ENCODE measurements at regions not wholly inside any gene's neighbourhood (a gene's known extent, or its start where the extent isn't known, plus 50 kb on each side); places are given as distances from the start of the nearest gene placed in this dataset.

DNA sequence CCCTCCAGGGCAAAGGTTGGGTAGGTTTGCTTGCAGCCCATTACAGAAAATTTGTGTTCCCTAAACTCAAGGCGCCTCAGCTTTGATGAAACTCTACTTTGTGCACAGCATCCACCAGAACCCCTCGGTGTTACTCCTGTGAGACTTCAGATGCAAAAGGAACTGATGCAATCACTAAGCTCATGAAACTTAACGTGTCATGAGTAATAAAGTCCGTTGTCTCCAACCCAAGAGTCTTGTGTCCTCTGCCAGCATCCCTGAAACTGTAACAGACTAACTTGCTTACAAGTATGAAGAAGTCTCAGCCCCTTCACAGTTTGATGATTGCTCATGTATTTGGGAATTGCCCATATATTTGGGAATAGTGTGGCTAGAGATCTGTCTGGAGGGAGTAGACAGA is 74.8 kb upstream of the MARCHF10 start (continued):
- TF ChIP-seq SAFB2 (CRISPR knock-in tag; IDR thresholded peaks at IDR 0.05; ENCODE audit: borderline replicate concordance, low read depth): no peak
- TF ChIP-seq, protein P1, sequence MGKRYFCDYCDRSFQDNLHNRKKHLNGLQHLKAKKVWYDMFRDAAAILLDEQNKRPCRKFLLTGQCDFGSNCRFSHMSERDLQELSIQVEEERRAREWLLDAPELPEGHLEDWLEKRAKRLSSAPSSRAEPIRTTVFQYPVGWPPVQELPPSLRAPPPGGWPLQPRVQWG (CRISPR knock-in tag; IDR thresholded peaks at IDR 0.05; ENCODE audit: borderline replicate concordance, low read depth): no peak
- no peak for TF ChIP-seq ZNF616 (CRISPR knock-in tag; IDR thresholded peaks at IDR 0.05; ENCODE audit: low read depth)
- TF ChIP-seq SRSF9 (IDR thresholded peaks at IDR 0.05; ENCODE audit: borderline replicate concordance, insufficient read depth, low read depth, low read length, poor library complexity, severe bottlenecking): no peak
- TF ChIP-seq SNAPC2 (CRISPR knock-in tag; IDR thresholded peaks at IDR 0.05): no peak
- no peak for TF ChIP-seq KDM6A (CRISPR knock-in tag; IDR thresholded peaks at IDR 0.05; ENCODE audit: low read depth)
- TF ChIP-seq HMG20B (CRISPR knock-in tag; conservative IDR thresholded peaks at IDR 0.05): no peak
- no peak for TF ChIP-seq AKAP8 (CRISPR knock-in tag; IDR thresholded peaks at IDR 0.05)
- no peak for TF ChIP-seq KAT2B (IDR thresholded peaks at IDR 0.05; ENCODE audit: borderline replicate concordance, low read depth, low read length)
- TF ChIP-seq ZNF343 (CRISPR knock-in tag; IDR thresholded peaks at IDR 0.05): no peak
- TF ChIP-seq MAFF (IDR thresholded peaks at IDR 0.05; ENCODE audit: low read depth, low read length): no peak
- TF ChIP-seq ZNF484 (CRISPR knock-in tag; IDR thresholded peaks at IDR 0.05; ENCODE audit: borderline replicate concordance, low read depth): no peak
- TF ChIP-seq ZNF496 (CRISPR knock-in tag; IDR thresholded peaks at IDR 0.05; ENCODE audit: insufficient replicate concordance): no peak

DNA sequence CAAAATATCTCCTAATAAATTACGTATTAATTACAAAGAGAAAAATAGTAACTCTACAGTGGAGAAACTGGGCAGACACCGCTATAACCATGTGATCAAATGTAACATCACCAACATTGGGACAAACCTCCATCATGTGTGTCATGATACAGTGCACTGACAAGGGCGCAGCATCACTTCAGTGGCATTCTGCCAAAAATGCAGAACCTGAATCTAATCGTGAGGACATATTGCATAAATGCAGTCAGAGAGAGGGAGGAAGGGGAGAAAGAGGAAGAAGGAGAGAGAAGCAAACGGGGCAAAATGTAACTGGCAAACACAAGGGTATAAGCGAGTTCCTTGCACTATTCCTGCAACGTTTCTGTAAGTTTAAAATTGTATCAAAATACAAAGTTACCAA is 74.2 kb upstream of the MARCHF10 start:
- H2AFZ ChIP-seq (ENCODE audit: low read length): no peak overlapping the region
- DNase-seq (ENCODE audit: low spot score) (no peak), FAIRE-seq (no peak), ATAC-seq (no peak)
- no peak overlapping the region for H3K4me3 ChIP-seq (replicated peaks in 1 of 3; ENCODE audit: insufficient read depth in 1 of 3, low read depth in 2 of 3, low read length in 3 of 3)
- no peaks in the 10 kb centered on the region; a peak in 1 of 5 replicates for H3K27me3 ChIP-seq (ENCODE audit: control insufficient read depth in 1 of 2, insufficient read depth in 2 of 2, low read length in 2 of 2)
- BruUV-seq (replicated peaks): no TSS peak
- no peak overlapping the region for H3K27ac ChIP-seq (ENCODE audit: extremely low read length, insufficient read depth, low read length)
- H3K79me2 ChIP-seq (ENCODE audit: insufficient read depth, low read length): no peaks in the 10 kb centered on the region
- no peaks in the 10 kb centered on the region for H4K20me1 ChIP-seq (ENCODE audit: insufficient read depth, low read length)
- no peak overlapping the region for H3K4me2 ChIP-seq (ENCODE audit: low read depth, low read length)
- H3K9me3 ChIP-seq (ENCODE audit: low read length): no peaks in the 10 kb centered on the region
- intact Hi-C loops (cut with micrococcal nuclease; ENCODE audit: unreplicated experiment): no loop called here
- POLR2A ChIA-PET: no interaction called here
- in situ Hi-C loops (cut with HindIII; ENCODE audit: extremely low pct_ligation_motif_present, low pct_unique_long_range_greater_than_20kb): no loop called here
- H3K9ac ChIP-seq (ENCODE audit: insufficient read depth, low read depth, low read length): no peak overlapping the region
- 2% methylated on average over 7 of the region's 7 CpGs for WGBS (ENCODE audit: low lambda C conversion rate)
- CTCF ChIA-PET (ENCODE audit: low intra/inter-chr PET ratio, low total read pairs): no interaction called here
- H3K36me3 ChIP-seq (replicated peaks in 1 of 2; ENCODE audit: control insufficient read depth in 1 of 2, insufficient read depth in 2 of 2, low read length in 2 of 2): no peaks in the 10 kb centered on the region
- H3K4me1 ChIP-seq (ENCODE audit: insufficient read depth, low read length): no peaks in the 10 kb centered on the region
- TF ChIP-seq LCORL (IDR thresholded peaks at IDR 0.05): peak; percentile 44; the same call in 1 of the 2 replicates
- TF ChIP-seq LCORL (CRISPR knock-in tag; IDR thresholded peaks at IDR 0.05): no peak
- no peak for TF ChIP-seq ZBTB1 (CRISPR knock-in tag; IDR thresholded peaks at IDR 0.05; ENCODE audit: borderline replicate concordance)
- TF ChIP-seq, protein P2, sequence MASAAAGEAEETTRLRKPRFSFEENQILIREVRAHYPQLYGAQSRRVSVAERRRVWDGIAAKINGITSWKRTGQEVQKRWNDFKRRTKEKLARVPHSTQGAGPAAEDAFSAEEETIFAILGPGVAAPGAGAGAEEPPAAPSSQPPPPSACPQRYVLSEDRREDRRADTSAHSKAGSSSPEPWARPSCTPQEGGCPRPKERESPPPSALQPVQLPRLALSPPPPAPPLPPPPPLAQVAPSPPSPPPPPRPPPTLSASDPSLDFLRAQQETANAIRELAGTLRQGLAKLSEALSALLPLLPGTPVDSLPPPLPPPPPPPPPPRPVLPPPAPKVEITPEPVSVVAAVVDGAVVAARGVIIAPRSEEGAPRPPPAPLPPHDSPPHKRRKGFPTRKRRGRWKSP (CRISPR knock-in tag; IDR thresholded peaks at IDR 0.05): no peak
- no peak for TF ChIP-seq BRD4 (CRISPR knock-in tag; IDR thresholded peaks at IDR 0.05)
- TF ChIP-seq, protein P3, sequence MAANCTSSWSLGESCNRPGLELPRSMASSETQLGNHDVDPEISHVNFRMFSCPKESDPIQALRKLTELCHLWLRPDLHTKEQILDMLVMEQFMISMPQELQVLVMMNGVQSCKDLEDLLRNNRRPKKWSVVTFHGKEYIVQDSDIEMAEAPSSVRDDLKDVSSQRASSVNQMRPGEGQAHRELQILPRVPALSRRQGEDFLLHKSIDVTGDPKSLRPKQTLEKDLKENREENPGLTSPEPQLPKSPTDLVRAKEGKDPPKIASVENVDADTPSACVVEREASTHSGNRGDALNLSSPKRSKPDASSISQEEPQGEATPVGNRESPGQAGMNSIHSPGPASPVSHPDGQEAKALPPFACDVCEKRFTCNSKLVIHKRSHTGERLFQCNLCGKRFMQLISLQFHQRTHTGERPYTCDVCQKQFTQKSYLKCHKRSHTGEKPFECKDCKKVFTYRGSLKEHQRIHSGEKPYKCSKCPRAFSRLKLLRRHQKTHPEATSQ (CRISPR knock-in tag; IDR thresholded peaks at IDR 0.05; ENCODE audit: borderline replicate concordance): no peak
- TF ChIP-seq, protein P4, sequence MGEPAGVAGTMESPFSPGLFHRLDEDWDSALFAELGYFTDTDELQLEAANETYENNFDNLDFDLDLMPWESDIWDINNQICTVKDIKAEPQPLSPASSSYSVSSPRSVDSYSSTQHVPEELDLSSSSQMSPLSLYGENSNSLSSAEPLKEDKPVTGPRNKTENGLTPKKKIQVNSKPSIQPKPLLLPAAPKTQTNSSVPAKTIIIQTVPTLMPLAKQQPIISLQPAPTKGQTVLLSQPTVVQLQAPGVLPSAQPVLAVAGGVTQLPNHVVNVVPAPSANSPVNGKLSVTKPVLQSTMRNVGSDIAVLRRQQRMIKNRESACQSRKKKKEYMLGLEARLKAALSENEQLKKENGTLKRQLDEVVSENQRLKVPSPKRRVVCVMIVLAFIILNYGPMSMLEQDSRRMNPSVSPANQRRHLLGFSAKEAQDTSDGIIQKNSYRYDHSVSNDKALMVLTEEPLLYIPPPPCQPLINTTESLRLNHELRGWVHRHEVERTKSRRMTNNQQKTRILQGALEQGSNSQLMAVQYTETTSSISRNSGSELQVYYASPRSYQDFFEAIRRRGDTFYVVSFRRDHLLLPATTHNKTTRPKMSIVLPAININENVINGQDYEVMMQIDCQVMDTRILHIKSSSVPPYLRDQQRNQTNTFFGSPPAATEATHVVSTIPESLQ (CRISPR knock-in tag; conservative IDR thresholded peaks at IDR 0.05): no peak
